ENCODE measurements at regions not wholly inside any gene's neighbourhood (a gene's known extent, or its start where the extent isn't known, plus 50 kb on each side); places are given as distances from the start of the nearest gene placed in this dataset.

GRCh38 chr2:47315475-47315874 is 53.6 kb upstream of the EPCAM start:
- no peak for DNase-seq

DNA sequence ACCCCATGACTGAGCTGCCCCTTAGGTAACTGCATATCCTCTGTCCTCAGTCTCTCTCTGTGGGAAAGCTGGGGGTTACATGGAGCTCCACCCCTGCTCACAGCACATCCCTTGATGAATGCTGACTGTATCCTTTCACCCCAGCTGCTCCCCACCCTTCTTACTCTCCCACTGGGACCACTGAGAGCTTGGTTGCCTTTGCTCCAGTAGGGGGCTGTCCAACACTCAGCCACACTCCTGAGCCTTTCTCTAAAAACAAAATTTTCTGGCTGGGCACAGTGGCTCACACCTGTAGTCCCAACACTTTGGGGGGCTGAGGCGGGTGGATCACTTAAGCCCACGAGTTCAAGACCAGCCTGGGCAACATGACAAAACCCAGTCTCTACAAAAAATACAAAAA is 55.4 kb upstream of the EPCAM start:
- no peak for DNase-seq

DNA sequence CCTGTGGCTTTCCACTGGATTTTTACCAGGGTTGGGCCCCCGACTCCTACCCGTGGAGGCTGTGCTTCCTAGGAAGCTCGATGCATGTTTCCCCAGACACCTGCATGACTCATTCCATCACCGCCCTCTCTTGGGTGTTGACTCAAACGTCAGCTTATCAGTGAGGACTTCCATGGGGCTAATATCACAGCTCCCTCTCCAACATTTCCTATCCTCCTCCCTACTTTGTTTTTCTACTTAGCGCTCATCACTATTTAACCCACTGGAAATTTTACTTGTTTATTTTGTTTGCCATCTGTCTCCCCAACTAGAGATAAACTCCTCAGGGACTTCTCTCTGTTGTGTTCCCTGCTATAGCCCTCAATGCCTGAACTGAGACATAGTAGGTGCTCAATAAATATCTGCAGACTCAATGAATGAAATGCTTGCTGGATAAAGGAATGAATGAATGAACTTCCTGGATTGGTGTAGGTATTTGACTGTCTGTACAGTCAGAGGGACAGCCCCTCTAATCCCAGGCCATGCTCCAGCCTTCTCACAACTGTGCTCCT is 55.9 kb upstream of the EPCAM start:
- peak; percentile 14 to 34 for DNase-seq

- no peak for DNase-seq
These were observed 56.6 kb upstream of the EPCAM start for GRCh38 chr2:47312491-47312850.

DNA sequence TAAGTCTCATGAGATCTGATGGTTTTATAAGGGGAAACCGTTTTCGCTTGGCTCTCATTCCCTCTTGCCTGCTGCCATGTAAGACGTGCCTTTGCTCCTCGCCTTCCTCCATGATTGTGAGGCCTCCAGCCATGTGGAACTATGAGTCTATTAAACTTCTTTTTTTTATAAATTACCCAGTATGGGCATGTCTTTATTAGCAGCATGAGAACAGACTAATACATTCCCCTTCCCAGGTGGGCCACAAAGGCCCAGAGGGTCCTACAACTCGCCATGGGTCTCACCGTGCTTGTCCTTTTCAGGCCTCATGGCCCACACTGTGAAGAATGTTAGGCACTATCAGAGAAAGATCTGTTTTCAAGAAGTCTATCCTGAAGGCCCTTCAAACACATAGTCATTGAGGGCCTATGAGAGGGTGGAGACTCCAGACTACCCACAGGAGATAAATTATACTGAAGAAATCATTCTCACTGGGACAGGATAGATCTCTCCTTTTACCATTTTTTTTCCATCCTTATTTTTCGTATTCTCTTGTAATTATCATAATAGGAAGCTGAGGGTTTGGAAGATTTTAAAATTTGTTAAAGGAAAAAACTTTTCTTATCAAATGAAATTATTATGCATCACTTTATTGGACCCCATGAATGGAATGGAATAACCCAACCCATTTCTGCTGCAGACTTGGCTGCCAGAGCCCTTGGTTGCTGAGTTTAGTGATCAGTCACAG is 57.2 kb upstream of the EPCAM start:
- no peak for DNase-seq

GRCh38 chr2:47310801-47311560 is 58.1 kb upstream of the EPCAM start:
- peak in 1 of 2 experiments; percentile 20 for DNase-seq

GRCh38 chr2:47309952-47310800 is 58.9 kb upstream of the EPCAM start:
- DNase-seq = no peak

DNA sequence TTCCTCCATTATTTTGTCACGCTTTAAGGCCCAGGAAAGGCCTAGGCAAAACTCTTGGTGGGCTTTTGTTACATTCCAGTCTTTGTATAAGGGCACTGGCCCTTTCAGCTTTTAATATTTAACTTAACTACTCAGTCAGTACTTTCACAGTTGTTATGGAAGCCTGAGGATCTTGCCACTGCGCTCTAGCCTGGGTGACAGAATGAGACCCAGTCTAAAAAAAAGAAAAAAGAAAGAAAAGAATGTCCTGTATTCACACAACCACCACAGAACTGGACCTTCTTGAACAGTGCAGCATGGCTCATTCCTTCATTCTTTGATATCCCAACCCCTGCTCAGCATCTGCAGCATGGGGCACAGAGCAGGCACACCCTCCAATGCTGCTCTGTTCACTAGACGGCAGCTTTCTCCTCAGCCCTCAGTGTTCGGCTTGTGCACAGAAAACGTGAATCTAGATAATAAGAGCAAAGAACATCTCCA is 59.6 kb upstream of the EPCAM start:
- DNase-seq = no peak

GRCh38 chr2:47307066-47307465 is 62.0 kb upstream of the EPCAM start:
- no peak for DNase-seq

DNA sequence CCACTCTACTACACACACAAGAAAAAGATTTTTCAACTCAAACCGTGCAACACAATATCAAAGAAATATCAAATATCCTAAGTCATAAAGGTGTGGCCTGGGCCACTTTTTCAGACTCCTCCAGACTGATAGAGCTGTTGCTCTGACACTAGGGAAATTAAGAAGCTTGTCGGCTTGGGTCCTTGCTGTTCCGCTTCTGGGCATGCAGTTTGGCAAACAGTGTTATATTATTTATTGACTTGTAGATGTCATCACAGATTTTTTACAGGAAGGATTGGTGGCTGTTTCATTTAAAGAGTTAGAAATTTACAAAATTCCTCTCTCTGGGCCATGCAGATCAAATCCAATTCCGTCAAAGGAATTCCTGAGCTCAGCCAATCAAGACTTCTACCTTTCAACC is 64.5 kb upstream of the EPCAM start:
- no peak for DNase-seq

DNA sequence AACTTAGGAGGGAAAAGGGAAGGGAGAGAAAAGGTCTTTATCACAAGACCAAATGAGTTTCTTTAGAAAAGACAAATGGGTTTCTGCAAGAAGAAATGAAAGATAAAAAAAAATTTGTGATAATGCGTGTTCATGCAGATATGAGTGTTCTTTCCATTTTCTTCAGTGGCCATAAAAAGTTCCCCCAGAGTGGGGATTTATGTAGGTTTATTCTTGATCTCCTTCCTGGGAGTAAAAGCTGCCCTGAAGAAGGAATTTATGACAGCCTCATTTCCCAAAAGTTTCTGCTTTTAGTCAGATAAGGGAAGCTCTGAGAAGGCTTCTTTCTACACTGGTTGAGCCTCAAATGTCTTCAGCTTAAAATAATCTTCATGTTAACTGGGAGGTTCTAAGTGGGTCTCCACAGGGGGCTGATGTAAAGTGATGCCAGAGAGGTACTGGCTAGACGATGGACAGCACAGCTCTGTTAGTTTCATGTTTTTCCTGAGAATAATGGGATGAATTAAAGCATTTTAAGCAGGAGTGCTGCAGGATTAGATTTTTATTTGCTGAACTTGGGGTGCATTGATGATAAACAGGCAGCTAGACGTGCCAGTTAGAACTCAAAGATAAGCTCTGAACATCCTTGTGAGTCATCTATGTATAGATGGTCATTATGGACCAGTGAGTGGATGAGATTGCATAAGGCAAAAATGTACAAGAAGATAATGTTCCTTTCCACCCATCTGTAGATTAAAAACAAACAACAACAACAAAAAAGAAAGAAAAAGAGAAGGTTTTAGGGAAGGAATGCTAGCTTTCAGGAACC is 65.6 kb upstream of the EPCAM start:
- DNase-seq = no peak

DNA sequence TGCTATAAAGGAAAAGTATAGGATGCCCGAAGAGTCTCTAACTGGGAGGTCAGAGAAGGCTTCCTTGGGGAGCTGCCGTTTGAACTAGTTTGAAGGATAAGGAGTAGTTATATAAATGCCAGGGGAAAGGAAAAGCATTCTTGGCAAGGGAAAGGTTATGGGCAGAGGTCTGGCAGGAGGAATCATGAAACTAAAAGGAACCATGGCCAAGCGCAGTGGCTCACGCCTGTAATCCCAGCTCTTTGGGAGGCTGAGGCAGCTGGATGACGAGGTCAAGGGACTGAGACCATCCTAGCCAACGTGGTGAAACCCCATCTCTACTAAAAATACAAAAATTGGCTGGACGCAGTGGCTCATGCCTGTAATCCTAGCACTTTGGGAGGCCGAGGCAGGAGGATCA is 66.8 kb upstream of the EPCAM start:
- no peak for DNase-seq

DNA sequence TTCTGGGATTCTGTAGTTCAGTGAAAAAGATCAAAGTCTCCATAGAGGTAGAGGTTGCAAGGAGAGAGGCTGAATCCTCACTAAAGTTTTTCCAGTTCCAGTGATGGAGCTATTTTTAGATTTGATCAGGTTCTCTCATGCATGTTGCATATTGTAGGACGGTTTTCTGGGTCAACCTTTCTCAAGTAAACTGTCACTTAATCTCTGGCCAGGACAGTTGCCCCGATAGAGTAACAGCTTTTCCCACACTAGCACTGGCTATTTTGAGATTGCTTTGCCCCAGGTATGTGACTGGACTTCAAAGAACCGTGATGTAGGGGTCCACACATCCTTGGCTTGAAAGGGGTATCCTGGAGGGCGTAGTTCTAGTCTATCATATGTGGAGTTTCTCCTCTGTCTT is 67.4 kb upstream of the EPCAM start:
- no peak for DNase-seq

DNA sequence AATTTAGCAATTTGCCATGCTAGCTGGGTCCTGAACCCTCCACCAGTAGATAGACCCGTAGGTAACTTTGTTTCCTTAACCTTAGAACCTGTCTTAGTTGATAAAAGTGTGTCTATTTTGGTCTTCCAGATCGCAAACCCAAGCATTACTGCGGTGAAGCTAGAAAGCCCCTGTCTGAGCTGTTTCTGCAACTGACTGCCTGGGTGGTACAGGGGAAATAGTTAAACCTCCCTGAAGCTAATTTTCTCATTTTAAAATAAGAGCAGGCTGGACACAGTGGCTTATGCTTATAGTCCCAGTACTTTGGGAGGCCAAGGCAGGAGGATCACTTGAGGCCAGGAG is 67.9 kb upstream of the EPCAM start:
- DNase-seq = no peak

GRCh38 chr2:47300609-47301276 is 68.4 kb upstream of the EPCAM start:
- no peak for DNase-seq

DNA sequence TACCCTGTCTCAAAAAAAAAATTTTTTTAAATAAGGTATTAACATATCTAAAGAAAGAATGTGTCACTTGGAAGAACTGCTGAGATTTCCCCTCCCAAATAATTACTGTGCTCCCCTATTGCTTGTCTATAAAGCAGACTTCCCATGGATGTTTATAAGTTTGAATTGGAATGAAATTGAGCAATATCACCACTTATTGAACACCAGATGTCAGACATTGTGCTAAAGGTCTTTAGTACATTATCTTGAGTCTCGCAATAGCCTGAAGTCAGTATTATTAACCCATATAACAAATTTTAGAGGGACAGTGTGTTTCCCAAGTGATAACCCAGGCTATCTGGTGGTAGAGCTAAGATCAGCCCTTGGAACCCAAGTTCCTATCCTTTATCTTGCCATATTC is 69.0 kb upstream of the EPCAM start:
- DNase-seq = no peak

GRCh38 chr2:47299555-47299954 is 69.6 kb upstream of the EPCAM start:
- DNase-seq = no peak

- DNase-seq = no peak
These were observed 70.3 kb upstream of the EPCAM start for GRCh38 chr2:47298771-47299170.

DNA sequence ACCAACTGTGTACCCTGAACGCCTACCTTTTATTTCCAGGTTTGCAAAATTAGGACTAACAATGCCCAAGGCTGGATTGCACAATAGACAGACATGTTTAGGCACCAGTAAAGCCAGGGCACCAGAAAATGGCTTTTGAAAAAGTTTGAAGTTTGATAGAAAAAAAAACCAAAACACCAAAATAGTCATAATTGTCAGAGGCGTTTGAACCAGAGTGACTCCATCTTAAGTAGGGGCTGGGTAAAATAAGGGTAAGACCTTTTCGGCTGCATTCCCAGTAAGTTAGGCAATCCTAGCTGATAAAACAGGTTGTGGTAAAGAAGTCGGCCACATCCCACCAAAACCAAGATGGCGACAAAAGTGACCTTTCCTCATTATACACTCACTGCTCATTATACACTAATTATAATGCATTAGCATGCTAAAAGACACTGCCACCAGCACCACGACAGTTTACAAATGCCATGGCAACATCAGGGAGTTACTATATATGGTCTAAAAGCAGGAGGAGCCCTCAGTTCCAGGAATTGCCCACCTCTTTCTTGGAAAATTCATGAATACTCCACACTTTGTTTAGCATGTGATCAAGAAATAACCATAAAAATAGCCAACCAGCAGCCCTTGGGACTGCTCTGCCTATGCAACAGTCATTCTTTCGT is 71.2 kb upstream of the EPCAM start:
- no peak for DNase-seq

- DNase-seq = no peak
These were observed 73.0 kb upstream of the EPCAM start for GRCh38 chr2:47295981-47296635.

All from SHP77 (cell line).